ENCODE measurements at regions not wholly inside any gene's neighbourhood (a gene's known extent, or its start where the extent isn't known, plus 50 kb on each side); places are given as distances from the start of the nearest gene placed in this dataset.

DNA sequence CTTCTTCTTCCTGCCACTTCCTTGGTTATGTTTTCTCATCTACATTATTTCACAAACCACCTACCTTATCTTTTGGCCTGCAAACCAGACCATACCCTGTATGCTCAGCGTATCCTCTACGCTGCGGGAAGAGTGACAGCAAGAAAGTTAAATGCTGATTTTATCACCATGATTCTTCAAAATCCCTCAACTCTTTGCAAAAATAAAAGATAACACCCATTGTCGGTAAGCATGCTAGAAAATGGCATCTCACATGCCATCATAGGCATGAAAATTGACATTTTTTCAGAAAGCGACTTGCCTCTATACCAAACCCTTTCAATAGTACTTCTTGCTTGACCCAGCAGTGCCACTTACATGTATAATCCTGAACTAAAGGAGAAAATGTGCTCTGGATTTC lies 102.0 kb downstream of the HPGD start:
- Histone ChIP-seq H3K27me3 (ENCODE audit: insufficient read depth, low read length) (no peaks in the 10 kb centered on the region), H3K9me3 (ENCODE audit: low read depth, low read length) (no peaks in the 10 kb centered on the region), H2AFZ (ENCODE audit: low read length) (no peak overlapping the region), H3K27ac (ENCODE audit: low read depth, low read length) (no peak overlapping the region), H3K79me2 (ENCODE audit: insufficient read depth, low read length) (no peaks in the 10 kb centered on the region), H3K4me3 (ENCODE audit: insufficient read depth, low read length) (no peak overlapping the region), H3K36me3 (ENCODE audit: insufficient read depth, low read length) (no peaks in the 10 kb centered on the region), H4K20me1 (ENCODE audit: insufficient read depth, low read length) (no peaks in the 10 kb centered on the region), H3K4me2 (ENCODE audit: insufficient read depth, low read length) (no peak overlapping the region), H3K4me1 (ENCODE audit: insufficient read depth, low read length) (no peaks in the 10 kb centered on the region)
- no peak for DNase-seq (ENCODE audit: insufficient read length, low spot score, missing footprints)
- TF ChIP-seq, protein P1, sequence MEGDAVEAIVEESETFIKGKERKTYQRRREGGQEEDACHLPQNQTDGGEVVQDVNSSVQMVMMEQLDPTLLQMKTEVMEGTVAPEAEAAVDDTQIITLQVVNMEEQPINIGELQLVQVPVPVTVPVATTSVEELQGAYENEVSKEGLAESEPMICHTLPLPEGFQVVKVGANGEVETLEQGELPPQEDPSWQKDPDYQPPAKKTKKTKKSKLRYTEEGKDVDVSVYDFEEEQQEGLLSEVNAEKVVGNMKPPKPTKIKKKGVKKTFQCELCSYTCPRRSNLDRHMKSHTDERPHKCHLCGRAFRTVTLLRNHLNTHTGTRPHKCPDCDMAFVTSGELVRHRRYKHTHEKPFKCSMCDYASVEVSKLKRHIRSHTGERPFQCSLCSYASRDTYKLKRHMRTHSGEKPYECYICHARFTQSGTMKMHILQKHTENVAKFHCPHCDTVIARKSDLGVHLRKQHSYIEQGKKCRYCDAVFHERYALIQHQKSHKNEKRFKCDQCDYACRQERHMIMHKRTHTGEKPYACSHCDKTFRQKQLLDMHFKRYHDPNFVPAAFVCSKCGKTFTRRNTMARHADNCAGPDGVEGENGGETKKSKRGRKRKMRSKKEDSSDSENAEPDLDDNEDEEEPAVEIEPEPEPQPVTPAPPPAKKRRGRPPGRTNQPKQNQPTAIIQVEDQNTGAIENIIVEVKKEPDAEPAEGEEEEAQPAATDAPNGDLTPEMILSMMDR (IDR thresholded peaks at IDR 0.05; ENCODE audit: extremely low read depth, low read depth, low read length), result no peak

DNA sequence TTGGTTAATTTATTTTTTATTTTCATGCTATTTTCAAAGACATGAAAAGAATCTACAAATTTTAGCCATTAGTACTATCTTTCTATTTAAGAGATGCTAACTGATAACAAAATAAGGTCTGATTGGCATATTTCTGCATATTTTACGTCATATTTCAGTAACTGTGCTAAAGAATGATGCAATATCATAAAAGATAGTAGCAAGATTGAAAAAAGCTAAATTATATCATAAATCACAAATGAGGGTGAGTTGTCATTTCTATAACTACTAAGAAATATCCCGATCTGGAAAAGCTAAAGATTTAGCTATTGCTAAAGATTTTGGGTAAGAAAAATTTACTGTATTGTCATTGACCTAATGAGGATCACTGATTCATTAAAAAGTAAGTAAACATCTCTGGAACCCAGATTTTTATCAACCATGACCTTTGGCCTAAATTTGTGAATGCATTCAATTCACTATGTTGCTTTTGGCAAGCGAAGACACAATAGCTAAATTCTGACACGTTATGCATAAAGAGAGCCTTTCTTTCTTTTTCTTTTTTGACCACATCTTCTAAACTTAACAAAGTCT lies 103.6 kb downstream of the HPGD start:
- Histone ChIP-seq H3K27me3 (ENCODE audit: insufficient read depth, low read length) (no peaks in the 10 kb centered on the region), H3K36me3 (ENCODE audit: insufficient read depth, low read length) (no peaks in the 10 kb centered on the region), H4K20me1 (ENCODE audit: insufficient read depth, low read length) (no peaks in the 10 kb centered on the region), H3K27ac (ENCODE audit: low read depth, low read length) (no peak overlapping the region), H3K79me2 (ENCODE audit: insufficient read depth, low read length) (no peaks in the 10 kb centered on the region), H3K4me3 (ENCODE audit: insufficient read depth, low read length) (no peak overlapping the region), H3K4me1 (ENCODE audit: insufficient read depth, low read length) (no peaks in the 10 kb centered on the region), H3K9me3 (ENCODE audit: low read depth, low read length) (no peaks in the 10 kb centered on the region), H2AFZ (ENCODE audit: low read length) (no peak overlapping the region), H3K4me2 (ENCODE audit: insufficient read depth, low read length) (no peak overlapping the region)
- TF ChIP-seq, protein P1 (IDR thresholded peaks at IDR 0.05; ENCODE audit: extremely low read depth, low read depth, low read length), result no peak
- DNase-seq (ENCODE audit: insufficient read length, low spot score, missing footprints), result no peak

DNA sequence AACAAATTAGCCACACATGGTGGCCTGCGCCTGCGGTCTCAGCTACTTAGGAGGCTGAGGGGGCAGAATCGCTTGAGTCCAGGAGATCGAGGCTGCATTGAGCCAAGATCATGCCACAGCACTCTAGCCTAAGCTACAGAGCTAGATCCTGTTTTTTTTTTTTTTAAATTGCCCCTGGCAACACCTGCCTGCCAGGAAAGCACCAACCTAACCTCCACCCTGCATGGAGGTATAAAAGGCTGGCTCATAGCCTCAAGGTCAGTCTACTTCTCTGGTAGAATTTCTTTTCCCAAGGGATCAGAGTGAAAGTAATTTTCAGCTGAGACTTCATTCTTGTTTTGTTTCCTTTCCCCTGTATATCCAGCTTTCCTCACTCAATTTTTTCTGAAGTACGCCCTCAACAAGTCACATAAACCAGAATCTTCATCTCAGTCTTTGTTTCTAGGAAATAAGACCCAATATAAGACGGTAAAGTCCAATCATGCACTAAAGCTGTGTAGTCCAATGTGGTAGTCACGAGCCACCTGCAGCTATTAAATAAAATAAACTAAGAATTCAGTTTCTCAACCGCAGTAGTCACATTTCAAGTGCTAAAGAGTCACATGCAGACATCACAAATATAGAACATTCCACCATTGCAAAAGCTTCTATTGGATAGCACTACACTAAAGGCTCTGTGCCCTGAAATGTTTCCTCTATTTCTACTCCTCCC lies 113.3 kb downstream of the HPGD start:
- H4K20me1 ChIP-seq (ENCODE audit: insufficient read depth, low read length), result no peaks in the 10 kb centered on the region
- H3K27ac ChIP-seq (ENCODE audit: low read depth, low read length), result no peak overlapping the region
- TF ChIP-seq, protein P1 (IDR thresholded peaks at IDR 0.05; ENCODE audit: extremely low read depth, low read depth, low read length), result no peak
- no peaks in the 10 kb centered on the region for H3K36me3 ChIP-seq (ENCODE audit: insufficient read depth, low read length)
- H2AFZ ChIP-seq (ENCODE audit: low read length), result no peak overlapping the region
- no peak overlapping the region for H3K4me3 ChIP-seq (ENCODE audit: insufficient read depth, low read length)
- H3K4me2 ChIP-seq (ENCODE audit: insufficient read depth, low read length), result no peak overlapping the region
- no peaks in the 10 kb centered on the region for H3K9me3 ChIP-seq (ENCODE audit: low read depth, low read length)
- no peaks in the 10 kb centered on the region for H3K79me2 ChIP-seq (ENCODE audit: insufficient read depth, low read length)
- no peak for DNase-seq (ENCODE audit: insufficient read length, low spot score, missing footprints)
- H3K27me3 ChIP-seq (ENCODE audit: insufficient read depth, low read length), result no peaks in the 10 kb centered on the region
- no peaks in the 10 kb centered on the region for H3K4me1 ChIP-seq (ENCODE audit: insufficient read depth, low read length)

DNA sequence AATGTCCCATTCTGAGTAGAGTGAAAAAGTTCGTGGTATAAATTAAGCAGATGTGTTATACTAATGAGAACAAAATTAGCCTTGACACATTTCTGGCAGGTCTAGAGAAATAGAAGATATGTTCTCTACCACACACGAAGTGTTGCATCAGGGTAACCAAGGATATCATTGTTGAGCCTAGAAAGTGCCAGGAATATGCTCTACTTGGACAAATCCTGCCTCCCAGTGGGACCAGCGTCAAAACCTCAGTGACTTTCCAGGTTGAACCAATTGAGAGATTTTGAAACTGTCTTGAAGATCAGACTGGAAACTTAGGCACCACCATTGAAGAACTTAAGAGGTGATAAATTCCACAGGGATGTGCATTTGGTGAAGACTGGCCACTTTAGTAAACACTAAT lies 115.9 kb downstream of the HPGD start:
- TF ChIP-seq, protein P1 (IDR thresholded peaks at IDR 0.05; ENCODE audit: extremely low read depth, low read depth, low read length), result no peak
- Histone ChIP-seq H3K27me3 (ENCODE audit: insufficient read depth, low read length) (no peaks in the 10 kb centered on the region), H3K79me2 (ENCODE audit: insufficient read depth, low read length) (no peaks in the 10 kb centered on the region), H3K4me2 (ENCODE audit: insufficient read depth, low read length) (no peak overlapping the region), H3K9me3 (ENCODE audit: low read depth, low read length) (no peaks in the 10 kb centered on the region), H2AFZ (ENCODE audit: low read length) (no peak overlapping the region), H3K4me1 (ENCODE audit: insufficient read depth, low read length) (no peaks in the 10 kb centered on the region), H3K27ac (ENCODE audit: low read depth, low read length) (no peak overlapping the region), H3K4me3 (ENCODE audit: insufficient read depth, low read length) (no peak overlapping the region), H4K20me1 (ENCODE audit: insufficient read depth, low read length) (no peaks in the 10 kb centered on the region), H3K36me3 (ENCODE audit: insufficient read depth, low read length) (no peaks in the 10 kb centered on the region)
- no peak for DNase-seq (ENCODE audit: insufficient read length, low spot score, missing footprints)
